Keratinocyte (primary cell): ENCODE measurements at regions not wholly inside any gene's neighbourhood (a gene's known extent, or its start where the extent isn't known, plus 50 kb on each side); places are given as distances from the start of the nearest gene placed in this dataset.

Experiments used
- CTCF ChIP-seq, 3 experiments: IDR thresholded peaks in 1 of 3; conservative IDR thresholded peaks in 1 of 3; optimal IDR thresholded peaks in 1 of 3; 2 replicates in 2 of 3; 3 replicates in 1 of 3; pipeline versions ENCODE3 to v1.5.1; 2011; ENCODE audit warnings: low read length in 3 of 3, mild to moderate bottlenecking in 3 of 3, moderate library complexity in 2 of 3, control low read depth in 1 of 3, inconsistent platforms in 1 of 3; ENCODE audit not compliant: insufficient read depth in 2 of 3; ENCODE audit errors: extremely low read depth in 1 of 3
- EZH2 ChIP-seq: IDR thresholded peaks from one replicate; pipeline ENCODE4 v1.6.1; 2012; ENCODE audit warnings: inconsistent platforms, mild to moderate bottlenecking, low read length, moderate library complexity

- TF ChIP-seq EZH2 (no peak), CTCF (optimal IDR thresholded peaks at IDR 0.05 in 1 of 3, IDR thresholded peaks at IDR 0.05 in 1 of 3, conservative IDR thresholded peaks at IDR 0.05 in 1 of 3; ENCODE audit: extremely low read depth in 1 of 3, insufficient read depth in 2 of 3, low read length in 3 of 3) (no peak)
These were observed 132.7 kb upstream of the IER5L start for GRCh38 chr9:129310666-129311350.
